HL-60 (cell line): ENCODE measurements at regions not wholly inside any gene's neighbourhood (a gene's known extent, or its start where the extent isn't known, plus 50 kb on each side); places are given as distances from the start of the nearest gene placed in this dataset.
A peak's percentile ranks its signal among the peaks of the same experiment; 100 is the strongest.

Source experiments
- DNase-seq, 2 experiments: peaks; one replicate each; pipeline ENCODE4 v3.0.0-alpha.2; 2010 to 2020; ENCODE audit warnings: low read depth in 1 of 2, low spot score in 1 of 2
- H3K27ac ChIP-seq: fragments of 250-450 bp; sonication (Bioruptor Pico); replicated peaks from 2 replicates; pipeline ENCODE4 v1.5.1; 2020; ENCODE audit warnings: mild to moderate bottlenecking, moderate library complexity
- H3K27me3 ChIP-seq: fragments of 250-450 bp; sonication (Bioruptor Pico); 2 replicates; pipeline ENCODE4 v1.5.1; 2021; ENCODE audit warnings: mild to moderate bottlenecking, moderate library complexity; ENCODE audit not compliant: insufficient read depth, poor library complexity, severe bottlenecking
- H3K4me3 ChIP-seq: replicated peaks from 2 replicates; pipeline ENCODE4 v1.5.1; 2011; ENCODE audit warnings: mild to moderate bottlenecking, control low read depth, low read length; ENCODE audit not compliant: insufficient read depth
- CTCF ChIP-seq: IDR thresholded peaks from one replicate; pipeline ENCODE4 v1.5.1; 2011; ENCODE audit warnings: low read length, control low read depth, inconsistent platforms; ENCODE audit not compliant: insufficient read depth
- GABPA ChIP-seq: IDR thresholded peaks from 2 replicates; pipeline ENCODE4 v1.6.1; 2012; ENCODE audit warnings: low read depth
- POLR2AphosphoS5 ChIP-seq: IDR thresholded peaks from 2 replicates; pipeline ENCODE4 v1.6.1; 2012; ENCODE audit warnings: low read depth
- REST ChIP-seq: IDR thresholded peaks from 2 replicates; pipeline ENCODE4 v1.6.1; 2012; ENCODE audit warnings: low read depth; ENCODE audit not compliant: insufficient replicate concordance
- SPI1 ChIP-seq: IDR thresholded peaks from 2 replicates; pipeline ENCODE4 v1.6.1; 2012; ENCODE audit warnings: low read depth, mild to moderate bottlenecking, borderline replicate concordance

DNA sequence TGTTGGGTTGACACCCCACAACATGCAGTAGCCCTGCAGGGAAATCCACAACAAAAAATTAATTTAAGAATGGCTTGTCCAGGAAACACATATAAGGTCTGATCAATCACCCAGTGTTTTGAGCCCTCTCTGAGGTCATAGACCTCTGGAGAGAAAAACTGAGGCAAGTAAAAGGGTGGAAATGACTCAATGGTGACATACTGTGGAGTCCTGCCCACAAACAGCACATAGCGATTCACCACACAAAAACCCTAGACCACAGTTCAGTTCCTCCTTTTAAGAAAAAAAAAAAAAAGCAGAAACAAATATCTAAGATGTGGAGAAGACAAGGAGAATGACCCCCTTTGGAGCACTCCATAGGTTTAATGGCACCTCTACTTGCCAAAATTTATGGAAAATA is 2691.0 kb downstream of the PCDH7 start:
- H3K27ac ChIP-seq, result no peak overlapping the region
- H3K4me3 ChIP-seq, result no peak overlapping the region
- peak; percentile 87 for TF ChIP-seq SPI1
- TF ChIP-seq CTCF, result no peak
- DNase-seq, result peak in 1 of 2 experiments; percentile 67
- H3K27me3 ChIP-seq, result no peaks in the 10 kb centered on the region

DNA sequence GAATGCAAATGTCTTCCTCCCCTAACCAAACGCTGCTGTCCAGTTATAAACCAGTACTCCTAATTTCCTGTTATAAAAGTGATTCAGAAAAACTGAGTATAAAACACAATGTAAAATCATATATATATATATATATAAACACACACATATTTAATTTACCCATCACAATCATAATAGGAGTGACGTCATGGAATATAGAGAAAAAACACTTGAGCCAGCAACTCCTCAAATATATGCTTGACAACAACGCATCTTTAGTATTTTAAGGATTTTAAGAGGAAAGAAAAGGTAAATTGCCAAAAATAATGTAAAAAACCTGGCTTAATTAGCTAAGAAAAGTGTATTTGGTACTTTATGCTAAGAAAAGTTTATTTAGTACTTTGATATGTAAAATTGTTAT is 2701.7 kb downstream of the PCDH7 start:
- TF ChIP-seq SPI1 (no peak), GABPA (no peak), POLR2AphosphoS5 (no peak), CTCF (no peak), REST (no peak)
- no peak overlapping the region for H3K27ac ChIP-seq
- H3K4me3 ChIP-seq, result no peak overlapping the region
- no peak for DNase-seq
- H3K27me3 ChIP-seq, result no peaks in the 10 kb centered on the region

DNA sequence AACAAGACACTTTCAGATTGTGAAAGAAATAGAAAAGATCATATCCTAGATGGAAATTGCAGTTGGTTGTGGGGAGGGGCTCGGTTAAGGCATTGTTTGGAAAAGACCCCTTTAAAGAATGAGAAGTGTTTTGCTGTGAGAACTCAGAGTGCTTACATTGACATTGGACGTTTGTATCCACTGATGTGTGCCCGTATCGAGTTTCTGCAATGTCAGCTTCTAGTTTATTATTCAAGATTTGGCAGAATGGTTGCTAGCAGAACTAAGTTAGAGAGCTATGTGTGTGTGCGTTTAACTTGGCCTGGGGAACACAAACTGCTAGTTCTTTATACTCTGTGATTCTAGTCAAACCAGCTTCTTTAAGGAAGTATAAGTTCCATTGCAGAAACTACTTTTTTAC is 2702.5 kb downstream of the PCDH7 start:
- H3K4me3 ChIP-seq, result no peak overlapping the region
- TF ChIP-seq REST (no peak), POLR2AphosphoS5 (no peak), CTCF (no peak), GABPA (no peak), SPI1 (no peak)
- no peaks in the 10 kb centered on the region for H3K27me3 ChIP-seq
- no peak for DNase-seq
- H3K27ac ChIP-seq, result no peak overlapping the region

- DNase-seq, result no peak
- H3K27me3 ChIP-seq, result no peaks in the 10 kb centered on the region
- no peak overlapping the region for H3K4me3 ChIP-seq
- no peak for TF ChIP-seq REST
- H3K27ac ChIP-seq, result no peak overlapping the region
Observed at GRCh38 chr4:33425936-33426335, 2705.8 kb downstream of the PCDH7 start.
